CD14-positive monocyte (primary cell): ENCODE measurements at regions not wholly inside any gene's neighbourhood (a gene's known extent, or its start where the extent isn't known, plus 50 kb on each side); places are given as distances from the start of the nearest gene placed in this dataset.

ENCODE experiments used
- DNase-seq, 3 donors: peaks; one replicate each; pipeline ENCODE4 v3.0.0-alpha.2; 2011 to 2022
- H2AFZ ChIP-seq: 2 replicates; pipeline ENCODE4 v1.6.0; 2012; ENCODE audit warnings: mild to moderate bottlenecking, low read depth, low read length, inconsistent platforms; ENCODE audit not compliant: insufficient read depth, poor library complexity, severe bottlenecking
- H3K27ac ChIP-seq, 2 donors: 1 replicate in 1 of 2; 2 replicates in 1 of 2; pipeline ENCODE4 v1.5.1; 2012 to 2013; ENCODE audit warnings: low read length in 2 of 2, control low read depth in 1 of 2, inconsistent platforms in 1 of 2, low read depth in 1 of 2, mild to moderate bottlenecking in 1 of 2
- H3K27me3 ChIP-seq, 2 donors: one replicate each; pipeline versions ENCODE4 v1.6.0 to v1.6.1; 2011 to 2013; ENCODE audit warnings: low read length in 2 of 2; ENCODE audit not compliant: control insufficient read depth in 2 of 2, insufficient read depth in 2 of 2
- H3K36me3 ChIP-seq, 2 donors: replicated peaks in 1 of 2; 1 replicate in 1 of 2; 2 replicates in 1 of 2; pipeline versions ENCODE4 v1.5.1 to v1.6.1; 2012 to 2013; ENCODE audit warnings: low read length in 2 of 2, control low read depth in 1 of 2, inconsistent platforms in 1 of 2, mild to moderate bottlenecking in 1 of 2; ENCODE audit not compliant: insufficient read depth in 2 of 2, control insufficient read depth in 1 of 2
- H3K4me1 ChIP-seq, 2 donors: 1 replicate in 1 of 2; 2 replicates in 1 of 2; pipeline versions ENCODE4 v1.5.1 to v1.6.1; 2012 to 2013; ENCODE audit warnings: low read length in 2 of 2, control low read depth in 1 of 2, inconsistent platforms in 1 of 2, mild to moderate bottlenecking in 1 of 2, moderate library complexity in 1 of 2; ENCODE audit not compliant: insufficient read depth in 2 of 2, control insufficient read depth in 1 of 2
- H3K4me2 ChIP-seq: replicated peaks from 2 replicates; pipeline ENCODE3; 2012; ENCODE audit warnings: low read length, moderate library complexity, mild to moderate bottlenecking; ENCODE audit not compliant: poor library complexity, severe bottlenecking; ENCODE audit errors: extremely low read depth
- H3K4me3 ChIP-seq, 3 experiments: fragments of 200-600 bp in 1 of 3; sonication (generic) in 1 of 3; replicated peaks in 1 of 3; 1 replicate in 2 of 3; 2 replicates in 1 of 3; pipeline ENCODE4 v1.5.1; 2011 to 2013; ENCODE audit warnings: low read length in 3 of 3, mild to moderate bottlenecking in 3 of 3, control low read depth in 2 of 3, low read depth in 2 of 3, inconsistent platforms in 1 of 3, moderate library complexity in 1 of 3
- H3K79me2 ChIP-seq: 2 replicates; pipeline ENCODE4 v1.6.0; 2012; ENCODE audit warnings: mild to moderate bottlenecking, control low read depth, inconsistent platforms, low read length, moderate library complexity; ENCODE audit not compliant: insufficient read depth
- H3K9ac ChIP-seq: 2 replicates; pipeline ENCODE4 v1.6.0; 2017; ENCODE audit warnings: low read length, mild to moderate bottlenecking; ENCODE audit not compliant: insufficient read depth, poor library complexity, severe bottlenecking
- H3K9me3 ChIP-seq, 2 donors: replicated peaks in 1 of 2; 1 replicate in 1 of 2; 2 replicates in 1 of 2; pipeline versions ENCODE4 v1.5.1 to v1.6.1; 2012 to 2013; ENCODE audit warnings: low read length in 2 of 2, control low read depth in 1 of 2; ENCODE audit not compliant: control insufficient read depth in 1 of 2, insufficient read depth in 1 of 2
- H4K20me1 ChIP-seq: 2 replicates; pipeline ENCODE4 v1.6.0; 2012; ENCODE audit warnings: mild to moderate bottlenecking, low read length, control low read depth, moderate library complexity; ENCODE audit not compliant: insufficient read depth
- H3K27ac Mint-ChIP-seq, 7 donors: one replicate each; pipeline ENCODE4 v1.8.0; 2020; ENCODE audit warnings: mild to moderate bottlenecking in 7 of 7, mixed read lengths in 7 of 7, moderate library complexity in 6 of 7, inconsistent platforms in 2 of 7
- H3K27me3 Mint-ChIP-seq, 3 donors: one replicate each; pipeline ENCODE4 v1.8.0; 2021 to 2022; ENCODE audit warnings: low read depth in 3 of 3, mild to moderate bottlenecking in 3 of 3, mixed read lengths in 3 of 3, moderate library complexity in 3 of 3, inconsistent platforms in 1 of 3
- H3K36me3 Mint-ChIP-seq, 2 donors: one replicate each; pipeline ENCODE4 v1.8.0; 2020; ENCODE audit warnings: mixed read lengths in 2 of 2, inconsistent platforms in 1 of 2, mild to moderate bottlenecking in 1 of 2
- H3K4me1 Mint-ChIP-seq: one replicate; pipeline ENCODE4 v1.8.0; 2020; ENCODE audit warnings: mild to moderate bottlenecking, mixed read lengths
- H3K4me3 Mint-ChIP-seq, 2 donors: one replicate each; pipeline ENCODE4 v1.8.0; 2020; ENCODE audit warnings: mild to moderate bottlenecking in 2 of 2, mixed read lengths in 2 of 2, moderate library complexity in 1 of 2
- H3K9me3 Mint-ChIP-seq, 7 donors: one replicate each; pipeline ENCODE4 v1.8.0; 2020 to 2022; ENCODE audit warnings: mixed read lengths in 7 of 7, mild to moderate bottlenecking in 6 of 7, moderate library complexity in 6 of 7, inconsistent platforms in 2 of 7
- CTCF ChIP-seq: fragments of 200-600 bp; IDR thresholded peaks from one replicate; pipeline ENCODE4 v1.8.0; 2022; ENCODE audit warnings: antibody characterized with exemption, mild to moderate bottlenecking
- WGBS: methylation state at CpG from one replicate; pipeline ENCODE4 v1.1.5; 2013; ENCODE audit warnings: missing lambda C conversion rate; ENCODE audit not compliant: insufficient coverage; 5-methylcytosine and 5-hydroxymethylcytosine counted together
- intact Hi-C, 2 donors: fragments of 100-400 bp; cut with micrococcal nuclease; formaldehyde crosslinking; loops; one replicate each; pipeline versions ENCODE4 v1.15.0 to v1.15.1; 2023

- H3K36me3 Mint-ChIP-seq = no peaks in the 10 kb centered on the region
- Histone ChIP-seq H3K36me3 (no peaks in the 10 kb centered on the region), H3K4me1 (no peaks in the 10 kb centered on the region), H4K20me1 (no peaks in the 10 kb centered on the region), H3K4me2 (no peak overlapping the region), H3K27me3 (no peaks in the 10 kb centered on the region), H3K79me2 (no peaks in the 10 kb centered on the region), H3K4me3 (no peak overlapping the region), H3K9me3 (no peaks in the 10 kb centered on the region), H3K9ac (no peak overlapping the region), H3K27ac (no peak overlapping the region), H2AFZ (no peak overlapping the region)
- no CpG with 5 or more reads among the region's 3 CpGs for WGBS
- no peaks in the 10 kb centered on the region for H3K4me1 Mint-ChIP-seq
- H3K27me3 Mint-ChIP-seq = no peaks in the 10 kb centered on the region
- H3K9me3 Mint-ChIP-seq = peaks cover 0 to under 1% (median 0%) of the 10 kb centered on the region in 7 donors
- H3K27ac Mint-ChIP-seq = no peak overlapping the region
- intact Hi-C loops = no loop called here
- no peak overlapping the region for H3K4me3 Mint-ChIP-seq
- TF ChIP-seq CTCF = no peak
- DNase-seq = no peak
These were observed 328.8 kb upstream of the NOVA1 start for GRCh38 chr14:26926585-26926984.

- Histone ChIP-seq H2AFZ (no peak overlapping the region), H3K27ac (no peak overlapping the region), H4K20me1 (no peaks in the 10 kb centered on the region), H3K4me1 (no peaks in the 10 kb centered on the region), H3K4me2 (no peak overlapping the region), H3K9ac (no peak overlapping the region), H3K79me2 (no peaks in the 10 kb centered on the region), H3K4me3 (no peak overlapping the region), H3K36me3 (no peaks in the 10 kb centered on the region), H3K27me3 (no peaks in the 10 kb centered on the region), H3K9me3 (no peaks in the 10 kb centered on the region)
- Mint-ChIP-seq H3K27ac (no peak overlapping the region), H3K4me3 (no peak overlapping the region), H3K27me3 (no peaks in the 10 kb centered on the region), H3K4me1 (no peaks in the 10 kb centered on the region), H3K9me3 (peaks cover 0 to 1% (median 0%) of the 10 kb centered on the region in 7 donors), H3K36me3 (no peaks in the 10 kb centered on the region)
- DNase-seq = no peak
- no CpG with 5 or more reads among the region's 2 CpGs for WGBS
- TF ChIP-seq CTCF = no peak
- intact Hi-C loops = no loop called here
These were observed 330.2 kb upstream of the NOVA1 start for GRCh38 chr14:26928019-26928418.
